ENCODE measurements at regions not wholly inside any gene's neighbourhood (a gene's known extent, or its start where the extent isn't known, plus 50 kb on each side); places are given as distances from the start of the nearest gene placed in this dataset.
A peak's percentile ranks its signal among the peaks of the same experiment; 100 is the strongest.

DNA sequence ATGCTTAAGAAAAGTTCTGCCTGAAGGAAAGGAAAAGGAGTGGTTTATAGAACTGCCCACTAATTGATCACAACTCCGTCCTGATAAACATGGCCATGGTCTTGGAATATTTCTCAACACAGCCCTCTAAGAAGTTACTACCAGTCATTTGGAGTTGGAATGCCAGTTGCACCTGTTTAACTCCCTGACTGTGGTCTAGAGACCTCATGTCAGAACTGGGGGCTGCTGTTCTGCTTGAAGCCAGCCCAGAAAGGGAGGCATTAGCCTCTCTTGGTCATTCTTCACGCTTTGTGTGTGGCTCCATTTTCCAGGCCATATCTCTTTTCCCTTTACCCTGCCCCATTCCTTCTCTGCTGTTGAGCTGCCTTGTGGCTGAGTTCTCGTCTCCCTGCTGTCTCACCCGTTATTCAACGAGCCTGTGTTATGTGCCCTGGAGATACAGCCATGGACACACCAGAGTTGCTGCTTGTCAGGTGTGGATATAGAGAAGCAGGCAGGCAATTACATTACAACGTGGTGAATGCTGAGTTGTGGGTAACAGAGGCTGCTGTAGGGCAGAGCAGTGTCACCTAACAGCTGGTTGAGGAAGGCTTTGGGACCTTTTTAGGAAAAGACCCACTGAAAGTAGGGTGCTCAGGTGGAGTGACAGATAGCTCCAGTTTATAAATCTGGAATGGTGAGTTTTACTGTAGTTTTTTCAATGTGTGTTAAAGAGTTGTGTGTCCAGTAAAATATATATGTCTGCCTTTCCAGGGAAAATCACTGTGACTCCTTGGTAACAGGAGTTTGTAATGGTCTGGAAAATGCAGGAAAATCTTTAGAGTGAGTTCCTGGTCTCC lies 137.0 kb upstream of the IPO9 start:
- peaks cover 0 to 28% (median 25%) of the 10 kb centered on the region in 10 experiments; a peak in 18 of 20 replicates for H3K4me1 ChIP-seq
- no peak overlapping the region for H3K4me3 ChIP-seq
- no peak for TF ChIP-seq Cebpa-rat (IDR thresholded peaks at IDR 0.05)
- 0 out of 22 replicates have a peak overlapping the region, but pooled peaks of 1 of the 11 experiments have one; percentile 6 for H3K4me2 ChIP-seq
- H4K20me1 ChIP-seq: peaks cover 17 to 99% (median 87%) of the 10 kb centered on the region in 11 experiments; a peak in 20 of 22 replicates
- H3K9ac ChIP-seq: no peak overlapping the region
- peaks cover 0 to 82% (median 52%) of the 10 kb centered on the region in 11 experiments; a peak in 20 of 22 replicates for H3K36me3 ChIP-seq
- no peaks in the 10 kb centered on the region for H3K27me3 ChIP-seq
- no peak overlapping the region for H3K27ac ChIP-seq
- no peaks in the 10 kb centered on the region for H3K9me3 ChIP-seq (replicated peaks in 1 of 11)

DNA sequence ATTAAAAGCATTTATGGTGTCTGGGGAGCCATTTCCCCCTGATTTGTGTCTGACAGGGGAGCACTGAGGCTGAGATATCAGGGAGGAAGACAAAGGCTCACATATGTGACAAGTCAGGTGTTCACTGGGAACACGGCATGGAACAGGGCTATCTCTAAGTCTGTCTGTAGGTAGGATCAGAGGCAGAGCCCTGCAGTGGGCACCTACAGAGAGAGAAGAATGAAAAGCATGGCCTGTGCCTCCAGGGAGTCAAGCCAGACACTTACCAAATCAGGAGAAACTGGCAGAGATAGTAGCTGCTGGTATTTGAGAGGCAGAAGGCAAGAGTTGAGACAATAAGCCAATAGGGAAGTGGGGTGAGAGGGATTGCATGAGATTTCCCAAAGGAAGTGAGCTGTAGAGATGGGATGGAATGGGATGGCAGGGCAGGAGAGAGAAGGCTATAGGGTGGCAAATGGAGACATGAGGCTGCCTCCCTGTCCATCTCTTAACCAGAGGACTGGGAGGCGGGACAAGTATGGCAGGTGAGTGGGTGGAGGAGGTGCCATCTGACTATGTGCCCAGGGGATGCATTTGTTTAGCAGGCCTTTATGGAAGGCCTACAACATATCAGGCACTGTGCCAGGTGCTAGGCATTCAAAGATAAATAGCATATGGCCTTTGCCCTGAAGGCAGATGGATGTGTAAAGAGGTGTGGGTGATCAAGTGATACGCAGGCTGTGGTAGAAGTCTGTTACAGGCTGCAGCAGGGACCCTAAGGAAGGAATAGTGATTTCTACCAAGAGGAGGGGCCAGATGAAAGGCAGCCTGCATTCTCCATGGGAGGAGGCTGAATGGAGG lies 136.2 kb upstream of the IPO9 start:
- H3K27me3 ChIP-seq: no peaks in the 10 kb centered on the region
- H3K27ac ChIP-seq: no peak overlapping the region
- H4K20me1 ChIP-seq: peaks cover 17 to 99% (median 93%) of the 10 kb centered on the region in 11 experiments; a peak in 20 of 22 replicates
- TF ChIP-seq Cebpa-rat (IDR thresholded peaks at IDR 0.05): no peak
- peak overlapping the region in 6 of 11 experiments; percentile 6 to 32 (median 22); a peak in 6 of 22 replicates for H3K4me2 ChIP-seq
- peaks cover 2 to 83% (median 56%) of the 10 kb centered on the region in 11 experiments; a peak in 19 of 22 replicates for H3K36me3 ChIP-seq
- H3K9ac ChIP-seq: no peak overlapping the region
- H3K9me3 ChIP-seq (replicated peaks in 1 of 11): peaks cover 0 to 2% (median 0%) of the 10 kb centered on the region in 11 experiments; a peak in 2 of 22 replicates
- H3K4me3 ChIP-seq: no peak overlapping the region
- peaks cover 0 to 35% (median 29%) of the 10 kb centered on the region in 10 experiments; a peak in 13 of 20 replicates for H3K4me1 ChIP-seq

DNA sequence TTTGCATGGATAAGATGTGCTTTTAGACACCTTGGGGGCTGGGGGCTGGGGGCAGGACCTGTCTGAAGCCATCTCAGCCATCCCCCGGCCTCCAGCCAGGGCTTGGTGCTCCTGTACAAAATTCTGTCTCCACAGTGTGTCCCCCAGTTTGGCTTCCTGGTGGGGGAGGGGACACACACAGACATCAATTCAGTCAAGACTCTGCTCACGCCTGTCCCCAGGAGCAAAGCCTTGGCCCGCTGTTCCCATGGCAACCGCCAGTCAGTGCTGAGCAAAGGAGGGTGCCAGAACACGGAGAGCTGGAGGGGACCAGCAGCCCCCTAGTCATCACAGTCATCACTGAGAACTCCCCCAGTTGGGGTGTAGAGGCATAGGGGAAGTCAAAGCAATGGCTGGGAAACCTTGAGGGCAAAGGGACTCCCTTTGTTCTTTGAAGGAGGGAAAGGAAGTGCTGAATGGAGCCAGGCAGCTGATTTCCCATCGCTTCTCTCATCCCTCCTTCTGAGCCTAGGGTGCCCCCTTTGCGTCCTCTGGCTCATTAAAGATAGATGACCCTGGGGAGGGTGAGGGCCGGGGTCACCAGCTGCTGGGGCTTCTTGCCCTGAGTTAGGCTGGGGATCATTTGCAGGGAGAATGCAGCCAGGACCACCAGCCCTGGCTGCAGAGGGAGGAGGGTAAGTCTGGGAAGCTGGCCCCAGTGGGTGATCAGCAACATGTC lies 134.9 kb upstream of the IPO9 start:
- Histone ChIP-seq H3K9me3 (replicated peaks in 1 of 11) (peaks cover 0 to 13% (median 6%) of the 10 kb centered on the region in 11 experiments; a peak in 8 of 22 replicates), H3K27ac (no peak overlapping the region), H4K20me1 (peaks cover 17 to 97% (median 89%) of the 10 kb centered on the region in 11 experiments; a peak in 20 of 22 replicates), H3K36me3 (peaks cover 11 to 82% (median 54%) of the 10 kb centered on the region in 11 experiments; a peak in 19 of 22 replicates), H3K27me3 (no peaks in the 10 kb centered on the region), H3K4me2 (peak overlapping the region in 3 of 11 experiments; percentile 12 to 32 (median 24); a peak in 5 of 22 replicates), H3K4me3 (no peak overlapping the region), H3K4me1 (peaks cover 0 to 43% (median 36%) of the 10 kb centered on the region in 10 experiments; a peak in 14 of 20 replicates), H3K9ac (no peak overlapping the region)
- no peak for TF ChIP-seq Cebpa-rat (IDR thresholded peaks at IDR 0.05)

DNA sequence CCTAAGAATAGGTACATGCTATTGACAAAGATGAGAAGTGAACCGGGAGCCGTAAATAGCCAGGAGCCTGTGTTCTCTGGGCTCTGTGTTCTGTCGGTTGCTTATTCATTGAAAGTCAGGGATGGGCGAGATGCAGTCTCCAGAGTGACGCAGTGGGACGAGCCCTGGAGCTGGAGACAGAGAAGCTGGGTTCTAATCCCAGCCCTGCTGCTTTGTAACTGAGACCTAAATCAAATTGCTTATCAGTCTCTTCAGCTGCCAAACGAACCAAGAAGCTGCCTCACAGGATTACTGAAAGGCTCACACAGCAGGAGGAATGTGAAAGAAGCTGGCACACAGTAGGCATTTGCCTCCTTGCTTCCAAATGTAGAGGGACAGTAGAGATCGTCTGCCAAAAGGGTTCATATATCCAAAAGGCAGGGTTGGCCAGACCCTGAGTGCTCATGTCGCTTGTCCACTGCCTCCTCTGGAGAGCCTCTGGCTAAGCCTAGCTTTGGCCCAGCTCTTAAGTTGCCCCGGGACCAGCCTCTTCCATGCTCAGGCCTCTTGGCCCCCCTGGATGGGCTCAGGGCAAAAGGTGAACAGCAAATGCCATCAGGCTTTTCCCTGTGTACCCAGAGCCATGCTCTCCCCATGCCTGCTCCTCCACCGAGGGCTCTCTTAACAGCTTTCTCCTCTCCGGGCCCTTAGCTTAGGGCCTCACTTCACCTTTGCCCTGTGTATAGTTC lies 134.2 kb upstream of the IPO9 start:
- H3K27me3 ChIP-seq: no peaks in the 10 kb centered on the region
- no peak overlapping the region for H3K4me3 ChIP-seq
- H3K4me1 ChIP-seq: peaks cover 0 to 43% (median 36%) of the 10 kb centered on the region in 10 experiments; a peak in 14 of 20 replicates
- no peak for TF ChIP-seq Cebpa-rat (IDR thresholded peaks at IDR 0.05)
- no peak overlapping the region for H3K27ac ChIP-seq
- H3K36me3 ChIP-seq: peaks cover 11 to 75% (median 48%) of the 10 kb centered on the region in 11 experiments; a peak in 19 of 22 replicates
- peaks cover 0 to 13% (median 8%) of the 10 kb centered on the region in 11 experiments; a peak in 9 of 22 replicates for H3K9me3 ChIP-seq (replicated peaks in 1 of 11)
- H3K9ac ChIP-seq: no peak overlapping the region
- H3K4me2 ChIP-seq: no peak overlapping the region
- H4K20me1 ChIP-seq: peaks cover 17 to 90% (median 81%) of the 10 kb centered on the region in 11 experiments; a peak in 20 of 22 replicates

DNA sequence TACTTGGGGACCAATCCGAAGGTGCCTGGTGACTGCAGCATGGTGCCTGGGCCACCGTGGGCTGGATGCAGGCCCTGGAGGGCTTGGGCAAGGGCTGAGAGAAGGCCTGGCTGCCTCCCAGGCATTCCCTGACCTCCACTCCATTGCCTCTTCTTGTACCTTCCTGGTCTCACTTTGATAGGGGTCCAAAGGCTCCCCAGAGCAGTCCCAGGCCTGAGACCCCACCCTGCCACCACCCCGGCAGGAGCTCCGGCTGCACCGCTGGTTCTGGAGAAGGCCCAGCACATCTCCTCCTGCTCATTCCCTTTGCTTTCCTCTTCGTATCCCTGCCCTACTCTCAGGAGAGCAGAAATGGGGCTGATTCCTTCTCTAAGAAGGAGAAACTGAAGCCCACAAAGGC lies 133.3 kb upstream of the IPO9 start:
- peaks cover 0 to 43% (median 36%) of the 10 kb centered on the region in 10 experiments; a peak in 14 of 20 replicates for H3K4me1 ChIP-seq
- peaks cover 0 to 19% (median 11%) of the 10 kb centered on the region in 11 experiments; a peak in 9 of 22 replicates for H3K9me3 ChIP-seq (replicated peaks in 1 of 11)
- H3K4me2 ChIP-seq: no peak overlapping the region
- peaks cover 17 to 83% (median 78%) of the 10 kb centered on the region in 11 experiments; a peak in 20 of 22 replicates for H4K20me1 ChIP-seq
- no peak overlapping the region for H3K9ac ChIP-seq
- no peak for TF ChIP-seq Cebpa-rat (IDR thresholded peaks at IDR 0.05)
- H3K4me3 ChIP-seq: no peak overlapping the region
- peaks cover 11 to 75% (median 48%) of the 10 kb centered on the region in 11 experiments; a peak in 19 of 22 replicates for H3K36me3 ChIP-seq
- H3K27ac ChIP-seq: no peak overlapping the region
- no peaks in the 10 kb centered on the region for H3K27me3 ChIP-seq

DNA sequence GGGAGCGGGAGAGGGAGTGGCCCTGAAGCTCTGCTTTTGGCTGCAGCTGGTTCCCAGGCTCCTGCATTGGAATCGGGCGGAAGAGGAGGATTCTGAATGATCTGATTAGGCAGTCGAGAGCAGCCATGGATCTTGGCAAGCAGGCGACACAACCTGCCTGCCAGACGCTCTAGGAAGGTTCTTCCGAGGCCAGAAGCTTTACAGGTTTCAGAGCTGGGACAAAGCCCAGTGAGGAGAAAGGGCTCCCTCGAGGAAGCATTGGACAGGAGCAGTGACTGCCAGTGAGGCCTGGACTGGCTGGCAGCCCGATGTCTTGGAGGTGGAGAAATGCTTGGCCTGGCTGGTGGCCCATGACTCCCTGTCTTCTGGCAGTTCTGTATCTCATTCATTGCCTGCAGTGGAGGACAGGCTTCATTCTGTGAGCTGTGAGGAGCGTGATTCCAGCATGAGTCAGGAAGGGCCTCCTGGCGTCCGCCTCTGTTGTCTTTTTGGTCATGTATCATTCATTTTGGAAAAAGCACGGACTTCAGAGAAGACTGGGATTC lies 132.7 kb upstream of the IPO9 start:
- H3K4me1 ChIP-seq: peaks cover 0 to 43% (median 36%) of the 10 kb centered on the region in 10 experiments; a peak in 14 of 20 replicates
- no peak overlapping the region for H3K9ac ChIP-seq
- peaks cover 17 to 76% (median 71%) of the 10 kb centered on the region in 11 experiments; a peak in 20 of 22 replicates for H4K20me1 ChIP-seq
- peaks cover 0 to 19% (median 11%) of the 10 kb centered on the region in 11 experiments; a peak in 14 of 22 replicates for H3K9me3 ChIP-seq (replicated peaks in 1 of 11)
- H3K36me3 ChIP-seq: peaks cover 11 to 71% (median 48%) of the 10 kb centered on the region in 11 experiments; a peak in 19 of 22 replicates
- H3K27me3 ChIP-seq: no peaks in the 10 kb centered on the region
- no peak overlapping the region for H3K27ac ChIP-seq
- TF ChIP-seq Cebpa-rat (IDR thresholded peaks at IDR 0.05): no peak
- no peak overlapping the region for H3K4me2 ChIP-seq
- no peak overlapping the region for H3K4me3 ChIP-seq

DNA sequence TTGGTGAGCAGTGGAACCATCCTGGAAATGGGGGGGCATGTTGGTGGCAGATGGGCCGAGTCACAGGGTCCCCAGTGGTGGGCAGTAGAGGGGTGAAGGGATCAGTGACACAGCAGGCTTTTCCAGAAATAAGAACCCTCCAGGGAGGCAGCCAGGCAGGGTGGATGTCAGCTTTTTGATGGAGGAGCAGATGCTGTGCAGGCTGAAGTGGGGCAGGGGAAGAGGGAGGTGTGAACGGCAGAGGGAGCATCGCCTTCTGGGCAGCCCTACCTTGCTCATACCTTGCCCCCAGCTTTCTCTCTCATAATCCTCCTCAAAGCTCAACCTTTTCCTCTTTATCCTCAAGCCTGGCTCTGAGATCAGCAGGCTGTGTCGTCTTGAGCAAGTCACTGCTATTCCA lies 131.8 kb upstream of the IPO9 start:
- Histone ChIP-seq H3K4me1 (peaks cover 0 to 46% (median 36%) of the 10 kb centered on the region in 10 experiments; a peak in 14 of 20 replicates), H3K27ac (no peak overlapping the region), H3K4me3 (no peak overlapping the region), H3K9ac (no peak overlapping the region), H3K27me3 (no peaks in the 10 kb centered on the region), H3K9me3 (replicated peaks in 1 of 11) (peaks cover 3 to 26% (median 16%) of the 10 kb centered on the region in 11 experiments; a peak in 15 of 22 replicates), H3K36me3 (peaks cover 11 to 73% (median 48%) of the 10 kb centered on the region in 11 experiments; a peak in 20 of 22 replicates), H4K20me1 (peaks cover 17 to 74% (median 64%) of the 10 kb centered on the region in 11 experiments; a peak in 20 of 22 replicates), H3K4me2 (peak overlapping the region in 1 of 11 experiments; percentile 23; a peak in 1 of 22 replicates)
- no peak for TF ChIP-seq Cebpa-rat (IDR thresholded peaks at IDR 0.05)

All from BLaER1 treated with 17β-estradiol and CSF1 and Interleukin-3, amounts not matched to agents 10 nM and 100 nM (cell line).